ENCODE measurements at regions not wholly inside any gene's neighbourhood (a gene's known extent, or its start where the extent isn't known, plus 50 kb on each side); places are given as distances from the start of the nearest gene placed in this dataset.

DNA sequence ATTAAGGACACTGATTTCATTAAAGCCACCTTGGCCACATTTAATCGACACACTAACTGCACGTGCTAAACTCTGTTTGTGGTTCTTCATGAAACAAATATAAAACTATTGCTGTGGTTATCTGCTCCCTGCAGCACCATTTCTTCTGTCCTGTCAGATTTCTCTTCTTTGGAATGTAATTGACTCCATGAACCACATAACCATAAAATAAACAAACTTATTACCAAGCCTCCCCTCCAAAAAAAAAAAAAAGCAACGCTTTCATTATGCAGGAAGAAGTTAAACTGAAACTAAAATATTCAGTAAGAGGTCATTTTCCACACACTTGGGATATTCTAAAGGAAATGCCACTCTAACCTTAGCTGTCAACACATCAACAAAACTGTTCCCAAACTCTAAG, 319.1 kb upstream of the NT5E start (continued):
- TF ChIP-seq, protein P1, sequence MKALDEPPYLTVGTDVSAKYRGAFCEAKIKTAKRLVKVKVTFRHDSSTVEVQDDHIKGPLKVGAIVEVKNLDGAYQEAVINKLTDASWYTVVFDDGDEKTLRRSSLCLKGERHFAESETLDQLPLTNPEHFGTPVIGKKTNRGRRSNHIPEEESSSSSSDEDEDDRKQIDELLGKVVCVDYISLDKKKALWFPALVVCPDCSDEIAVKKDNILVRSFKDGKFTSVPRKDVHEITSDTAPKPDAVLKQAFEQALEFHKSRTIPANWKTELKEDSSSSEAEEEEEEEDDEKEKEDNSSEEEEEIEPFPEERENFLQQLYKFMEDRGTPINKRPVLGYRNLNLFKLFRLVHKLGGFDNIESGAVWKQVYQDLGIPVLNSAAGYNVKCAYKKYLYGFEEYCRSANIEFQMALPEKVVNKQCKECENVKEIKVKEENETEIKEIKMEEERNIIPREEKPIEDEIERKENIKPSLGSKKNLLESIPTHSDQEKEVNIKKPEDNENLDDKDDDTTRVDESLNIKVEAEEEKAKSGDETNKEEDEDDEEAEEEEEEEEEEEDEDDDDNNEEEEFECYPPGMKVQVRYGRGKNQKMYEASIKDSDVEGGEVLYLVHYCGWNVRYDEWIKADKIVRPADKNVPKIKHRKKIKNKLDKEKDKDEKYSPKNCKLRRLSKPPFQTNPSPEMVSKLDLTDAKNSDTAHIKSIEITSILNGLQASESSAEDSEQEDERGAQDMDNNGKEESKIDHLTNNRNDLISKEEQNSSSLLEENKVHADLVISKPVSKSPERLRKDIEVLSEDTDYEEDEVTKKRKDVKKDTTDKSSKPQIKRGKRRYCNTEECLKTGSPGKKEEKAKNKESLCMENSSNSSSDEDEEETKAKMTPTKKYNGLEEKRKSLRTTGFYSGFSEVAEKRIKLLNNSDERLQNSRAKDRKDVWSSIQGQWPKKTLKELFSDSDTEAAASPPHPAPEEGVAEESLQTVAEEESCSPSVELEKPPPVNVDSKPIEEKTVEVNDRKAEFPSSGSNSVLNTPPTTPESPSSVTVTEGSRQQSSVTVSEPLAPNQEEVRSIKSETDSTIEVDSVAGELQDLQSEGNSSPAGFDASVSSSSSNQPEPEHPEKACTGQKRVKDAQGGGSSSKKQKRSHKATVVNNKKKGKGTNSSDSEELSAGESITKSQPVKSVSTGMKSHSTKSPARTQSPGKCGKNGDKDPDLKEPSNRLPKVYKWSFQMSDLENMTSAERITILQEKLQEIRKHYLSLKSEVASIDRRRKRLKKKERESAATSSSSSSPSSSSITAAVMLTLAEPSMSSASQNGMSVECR (CRISPR knock-in tag; IDR thresholded peaks at IDR 0.05; ENCODE audit: borderline replicate concordance) = no peak
- TF ChIP-seq, protein P2, sequence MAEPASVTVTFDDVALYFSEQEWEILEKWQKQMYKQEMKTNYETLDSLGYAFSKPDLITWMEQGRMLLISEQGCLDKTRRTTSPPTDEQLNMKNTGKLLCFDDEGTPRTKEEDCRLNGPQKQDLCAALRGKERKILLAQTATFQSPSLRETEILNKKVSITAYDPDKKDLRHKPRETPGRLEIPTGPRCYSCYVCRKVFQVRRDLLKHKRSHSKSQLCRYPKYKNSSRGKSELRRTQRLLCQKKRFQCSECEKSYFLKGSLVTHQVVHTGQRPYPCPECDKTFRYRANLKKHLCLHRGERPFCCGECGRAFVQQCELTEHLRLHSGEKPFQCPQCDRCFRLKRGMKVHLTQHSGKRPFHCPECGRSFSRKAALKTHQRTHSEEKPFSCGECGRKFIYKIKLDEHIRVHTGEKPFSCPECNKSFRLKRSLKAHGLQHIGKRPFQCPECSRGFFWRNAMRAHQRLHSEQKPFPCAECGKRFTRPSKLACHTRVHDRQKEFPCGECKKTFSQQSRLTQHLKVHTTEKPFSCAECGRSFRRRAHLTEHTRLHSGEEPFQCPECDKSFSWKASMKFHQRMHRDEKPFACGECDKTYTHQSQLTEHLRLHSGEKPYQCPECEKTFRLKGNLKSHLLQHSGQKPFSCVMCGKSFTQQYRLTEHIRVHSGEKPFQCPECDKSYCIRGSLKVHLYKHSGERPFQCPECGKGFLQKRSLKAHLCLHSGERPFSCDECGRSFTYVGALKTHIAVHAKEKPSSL (CRISPR knock-in tag; conservative IDR thresholded peaks at IDR 0.05) = no peak
- TF ChIP-seq JAZF1 (CRISPR knock-in tag; IDR thresholded peaks at IDR 0.05) (no peak), NFATC4 (CRISPR knock-in tag; IDR thresholded peaks at IDR 0.05) (no peak), RORB (CRISPR knock-in tag; IDR thresholded peaks at IDR 0.05) (no peak), TCF7 (CRISPR knock-in tag; IDR thresholded peaks at IDR 0.05; ENCODE audit: low read depth) (no peak), TEAD1 (CRISPR knock-in tag; IDR thresholded peaks at IDR 0.05) (no peak), ELF4 (CRISPR knock-in tag; IDR thresholded peaks at IDR 0.05; ENCODE audit: low read depth) (no peak), SMAD4 (CRISPR knock-in tag; IDR thresholded peaks at IDR 0.05) (no peak)
- TF ChIP-seq, protein P3, sequence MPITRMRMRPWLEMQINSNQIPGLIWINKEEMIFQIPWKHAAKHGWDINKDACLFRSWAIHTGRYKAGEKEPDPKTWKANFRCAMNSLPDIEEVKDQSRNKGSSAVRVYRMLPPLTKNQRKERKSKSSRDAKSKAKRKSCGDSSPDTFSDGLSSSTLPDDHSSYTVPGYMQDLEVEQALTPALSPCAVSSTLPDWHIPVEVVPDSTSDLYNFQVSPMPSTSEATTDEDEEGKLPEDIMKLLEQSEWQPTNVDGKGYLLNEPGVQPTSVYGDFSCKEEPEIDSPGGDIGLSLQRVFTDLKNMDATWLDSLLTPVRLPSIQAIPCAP (CRISPR knock-in tag; IDR thresholded peaks at IDR 0.05) = no peak
- TF ChIP-seq, protein P4, sequence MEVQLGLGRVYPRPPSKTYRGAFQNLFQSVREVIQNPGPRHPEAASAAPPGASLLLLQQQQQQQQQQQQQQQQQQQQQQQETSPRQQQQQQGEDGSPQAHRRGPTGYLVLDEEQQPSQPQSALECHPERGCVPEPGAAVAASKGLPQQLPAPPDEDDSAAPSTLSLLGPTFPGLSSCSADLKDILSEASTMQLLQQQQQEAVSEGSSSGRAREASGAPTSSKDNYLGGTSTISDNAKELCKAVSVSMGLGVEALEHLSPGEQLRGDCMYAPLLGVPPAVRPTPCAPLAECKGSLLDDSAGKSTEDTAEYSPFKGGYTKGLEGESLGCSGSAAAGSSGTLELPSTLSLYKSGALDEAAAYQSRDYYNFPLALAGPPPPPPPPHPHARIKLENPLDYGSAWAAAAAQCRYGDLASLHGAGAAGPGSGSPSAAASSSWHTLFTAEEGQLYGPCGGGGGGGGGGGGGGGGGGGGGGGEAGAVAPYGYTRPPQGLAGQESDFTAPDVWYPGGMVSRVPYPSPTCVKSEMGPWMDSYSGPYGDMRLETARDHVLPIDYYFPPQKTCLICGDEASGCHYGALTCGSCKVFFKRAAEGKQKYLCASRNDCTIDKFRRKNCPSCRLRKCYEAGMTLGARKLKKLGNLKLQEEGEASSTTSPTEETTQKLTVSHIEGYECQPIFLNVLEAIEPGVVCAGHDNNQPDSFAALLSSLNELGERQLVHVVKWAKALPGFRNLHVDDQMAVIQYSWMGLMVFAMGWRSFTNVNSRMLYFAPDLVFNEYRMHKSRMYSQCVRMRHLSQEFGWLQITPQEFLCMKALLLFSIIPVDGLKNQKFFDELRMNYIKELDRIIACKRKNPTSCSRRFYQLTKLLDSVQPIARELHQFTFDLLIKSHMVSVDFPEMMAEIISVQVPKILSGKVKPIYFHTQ (CRISPR knock-in tag; IDR thresholded peaks at IDR 0.05) = no peak
- TF ChIP-seq, protein P5, sequence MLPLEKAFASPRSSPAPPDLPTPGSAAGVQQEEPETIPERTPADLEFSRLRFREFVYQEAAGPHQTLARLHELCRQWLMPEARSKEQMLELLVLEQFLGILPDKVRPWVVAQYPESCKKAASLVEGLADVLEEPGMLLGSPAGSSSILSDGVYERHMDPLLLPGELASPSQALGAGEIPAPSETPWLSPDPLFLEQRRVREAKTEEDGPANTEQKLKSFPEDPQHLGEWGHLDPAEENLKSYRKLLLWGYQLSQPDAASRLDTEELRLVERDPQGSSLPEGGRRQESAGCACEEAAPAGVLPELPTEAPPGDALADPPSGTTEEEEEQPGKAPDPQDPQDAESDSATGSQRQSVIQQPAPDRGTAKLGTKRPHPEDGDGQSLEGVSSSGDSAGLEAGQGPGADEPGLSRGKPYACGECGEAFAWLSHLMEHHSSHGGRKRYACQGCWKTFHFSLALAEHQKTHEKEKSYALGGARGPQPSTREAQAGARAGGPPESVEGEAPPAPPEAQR (CRISPR knock-in tag; IDR thresholded peaks at IDR 0.05) = no peak
- TF ChIP-seq, protein P6, sequence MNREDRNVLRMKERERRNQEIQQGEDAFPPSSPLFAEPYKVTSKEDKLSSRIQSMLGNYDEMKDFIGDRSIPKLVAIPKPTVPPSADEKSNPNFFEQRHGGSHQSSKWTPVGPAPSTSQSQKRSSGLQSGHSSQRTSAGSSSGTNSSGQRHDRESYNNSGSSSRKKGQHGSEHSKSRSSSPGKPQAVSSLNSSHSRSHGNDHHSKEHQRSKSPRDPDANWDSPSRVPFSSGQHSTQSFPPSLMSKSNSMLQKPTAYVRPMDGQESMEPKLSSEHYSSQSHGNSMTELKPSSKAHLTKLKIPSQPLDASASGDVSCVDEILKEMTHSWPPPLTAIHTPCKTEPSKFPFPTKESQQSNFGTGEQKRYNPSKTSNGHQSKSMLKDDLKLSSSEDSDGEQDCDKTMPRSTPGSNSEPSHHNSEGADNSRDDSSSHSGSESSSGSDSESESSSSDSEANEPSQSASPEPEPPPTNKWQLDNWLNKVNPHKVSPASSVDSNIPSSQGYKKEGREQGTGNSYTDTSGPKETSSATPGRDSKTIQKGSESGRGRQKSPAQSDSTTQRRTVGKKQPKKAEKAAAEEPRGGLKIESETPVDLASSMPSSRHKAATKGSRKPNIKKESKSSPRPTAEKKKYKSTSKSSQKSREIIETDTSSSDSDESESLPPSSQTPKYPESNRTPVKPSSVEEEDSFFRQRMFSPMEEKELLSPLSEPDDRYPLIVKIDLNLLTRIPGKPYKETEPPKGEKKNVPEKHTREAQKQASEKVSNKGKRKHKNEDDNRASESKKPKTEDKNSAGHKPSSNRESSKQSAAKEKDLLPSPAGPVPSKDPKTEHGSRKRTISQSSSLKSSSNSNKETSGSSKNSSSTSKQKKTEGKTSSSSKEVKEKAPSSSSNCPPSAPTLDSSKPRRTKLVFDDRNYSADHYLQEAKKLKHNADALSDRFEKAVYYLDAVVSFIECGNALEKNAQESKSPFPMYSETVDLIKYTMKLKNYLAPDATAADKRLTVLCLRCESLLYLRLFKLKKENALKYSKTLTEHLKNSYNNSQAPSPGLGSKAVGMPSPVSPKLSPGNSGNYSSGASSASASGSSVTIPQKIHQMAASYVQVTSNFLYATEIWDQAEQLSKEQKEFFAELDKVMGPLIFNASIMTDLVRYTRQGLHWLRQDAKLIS (CRISPR knock-in tag; IDR thresholded peaks at IDR 0.05; ENCODE audit: borderline replicate concordance) = no peak

Measured in WTC11 (cell line).